Keratinocyte (primary cell): ENCODE measurements at regions not wholly inside any gene's neighbourhood (a gene's known extent, or its start where the extent isn't known, plus 50 kb on each side); places are given as distances from the start of the nearest gene placed in this dataset.

Experiments used
- DNase-seq: peaks from one replicate; pipeline ENCODE4 v3.0.0-alpha.2; 2011; ENCODE audit warnings: low read depth, missing footprints, low spot score
- FAIRE-seq: peaks from 2 replicates; lab custom pipeline; 2011; peaks lifted over from hg19 to GRCh38; lab: Jason Lieb, UNC
- H2AFZ ChIP-seq: 2 replicates; pipeline ENCODE4 v1.6.0; 2012; ENCODE audit warnings: low read length, control low read depth, inconsistent platforms; ENCODE audit not compliant: control insufficient read depth
- H3K27ac ChIP-seq: 2 replicates; pipeline ENCODE4 v1.5.1; 2011; ENCODE audit warnings: low read length; ENCODE audit not compliant: control insufficient read depth, insufficient read depth
- H3K27me3 ChIP-seq: 3 replicates; pipeline ENCODE4 v1.6.0; 2011; ENCODE audit warnings: low read length; ENCODE audit not compliant: control insufficient read depth, insufficient read depth; ENCODE audit errors: extremely low read depth
- H3K36me3 ChIP-seq, 2 experiments: 2 replicates in 1 of 2; 3 replicates in 1 of 2; pipeline ENCODE4 v1.5.1; 2011; ENCODE audit warnings: low read length in 2 of 2, mild to moderate bottlenecking in 1 of 2; ENCODE audit not compliant: control insufficient read depth in 2 of 2, insufficient read depth in 2 of 2; ENCODE audit errors: extremely low read depth in 1 of 2
- H3K4me1 ChIP-seq: 3 replicates; pipeline ENCODE4 v1.5.1; 2011; ENCODE audit warnings: low read length; ENCODE audit not compliant: control insufficient read depth, insufficient read depth; ENCODE audit errors: extremely low read depth
- H3K4me2 ChIP-seq: 3 replicates; pipeline ENCODE4 v1.6.0; 2011; ENCODE audit warnings: low read depth, low read length; ENCODE audit not compliant: control insufficient read depth, insufficient read depth; ENCODE audit errors: extremely low read depth
- H3K4me3 ChIP-seq, 3 experiments: fragments of 200-600 bp in 1 of 3; sonication (generic) in 1 of 3; 2 replicates in 2 of 3; 3 replicates in 1 of 3; pipeline ENCODE4 v1.5.1; 2011 to 2016; ENCODE audit warnings: low read length in 3 of 3, mild to moderate bottlenecking in 3 of 3, control low read depth in 2 of 3, inconsistent platforms in 1 of 3, low read depth in 1 of 3, mixed read lengths in 1 of 3, mixed run types in 1 of 3, moderate library complexity in 1 of 3; ENCODE audit not compliant: control insufficient read depth in 2 of 3, insufficient read depth in 2 of 3; ENCODE audit errors: extremely low read depth in 1 of 3
- H3K79me2 ChIP-seq: 2 replicates; pipeline ENCODE4 v1.6.0; 2012; ENCODE audit warnings: low read length; ENCODE audit not compliant: control insufficient read depth, insufficient read depth
- H3K9ac ChIP-seq: 3 replicates; pipeline ENCODE4 v1.6.0; 2011; ENCODE audit warnings: low read length; ENCODE audit not compliant: control insufficient read depth, insufficient read depth; ENCODE audit errors: extremely low read depth
- H3K9me1 ChIP-seq: 3 replicates; pipeline ENCODE4 v1.6.0; 2011; ENCODE audit warnings: low read length; ENCODE audit not compliant: control insufficient read depth, insufficient read depth; ENCODE audit errors: extremely low read depth
- H3K9me3 ChIP-seq: 2 replicates; pipeline ENCODE4 v1.5.1; 2012; ENCODE audit warnings: low read depth, low read length; ENCODE audit not compliant: control insufficient read depth
- H4K20me1 ChIP-seq: 3 replicates; pipeline ENCODE4 v1.6.0; 2011; ENCODE audit warnings: low read length; ENCODE audit not compliant: control insufficient read depth, insufficient read depth; ENCODE audit errors: extremely low read depth
- EZH2 ChIP-seq: IDR thresholded peaks from one replicate; pipeline ENCODE4 v1.6.1; 2012; ENCODE audit warnings: inconsistent platforms, mild to moderate bottlenecking, low read length, moderate library complexity
- dilution Hi-C: fragments of 300-500 bp; cut with MboI; formaldehyde crosslinking; loops from one replicate; pipeline ENCODE4 v1.7.0; 2020; ENCODE audit warnings: low sequenced_read_pairs; ENCODE audit not compliant: extremely low pct_ligation_motif_present
- TF ChIP-seq, protein P1 (sequence below), 3 experiments: IDR thresholded peaks in 1 of 3; conservative IDR thresholded peaks in 1 of 3; optimal IDR thresholded peaks in 1 of 3; 2 replicates in 2 of 3; 3 replicates in 1 of 3; pipeline versions ENCODE3 to v1.5.1; 2011; ENCODE audit warnings: low read length in 3 of 3, mild to moderate bottlenecking in 3 of 3, moderate library complexity in 2 of 3, control low read depth in 1 of 3, inconsistent platforms in 1 of 3; ENCODE audit not compliant: insufficient read depth in 2 of 3; ENCODE audit errors: extremely low read depth in 1 of 3

GRCh38 chr10:2800178-2800577, 267.2 kb upstream of the PFKP start:
- Histone ChIP-seq H3K27me3 (no peaks in the 10 kb centered on the region), H4K20me1 (no peaks in the 10 kb centered on the region), H3K27ac (no peak overlapping the region), H3K36me3 (no peaks in the 10 kb centered on the region), H3K9ac (no peak overlapping the region), H3K4me1 (no peaks in the 10 kb centered on the region), H3K79me2 (no peaks in the 10 kb centered on the region), H3K9me3 (peaks cover 6% of the 10 kb centered on the region), H3K9me1 (no peaks in the 10 kb centered on the region), H2AFZ (no peak overlapping the region), H3K4me3 (no peak overlapping the region), H3K4me2 (no peak overlapping the region)
- TF ChIP-seq, protein P1, sequence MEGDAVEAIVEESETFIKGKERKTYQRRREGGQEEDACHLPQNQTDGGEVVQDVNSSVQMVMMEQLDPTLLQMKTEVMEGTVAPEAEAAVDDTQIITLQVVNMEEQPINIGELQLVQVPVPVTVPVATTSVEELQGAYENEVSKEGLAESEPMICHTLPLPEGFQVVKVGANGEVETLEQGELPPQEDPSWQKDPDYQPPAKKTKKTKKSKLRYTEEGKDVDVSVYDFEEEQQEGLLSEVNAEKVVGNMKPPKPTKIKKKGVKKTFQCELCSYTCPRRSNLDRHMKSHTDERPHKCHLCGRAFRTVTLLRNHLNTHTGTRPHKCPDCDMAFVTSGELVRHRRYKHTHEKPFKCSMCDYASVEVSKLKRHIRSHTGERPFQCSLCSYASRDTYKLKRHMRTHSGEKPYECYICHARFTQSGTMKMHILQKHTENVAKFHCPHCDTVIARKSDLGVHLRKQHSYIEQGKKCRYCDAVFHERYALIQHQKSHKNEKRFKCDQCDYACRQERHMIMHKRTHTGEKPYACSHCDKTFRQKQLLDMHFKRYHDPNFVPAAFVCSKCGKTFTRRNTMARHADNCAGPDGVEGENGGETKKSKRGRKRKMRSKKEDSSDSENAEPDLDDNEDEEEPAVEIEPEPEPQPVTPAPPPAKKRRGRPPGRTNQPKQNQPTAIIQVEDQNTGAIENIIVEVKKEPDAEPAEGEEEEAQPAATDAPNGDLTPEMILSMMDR (optimal IDR thresholded peaks at IDR 0.05 in 1 of 3, IDR thresholded peaks at IDR 0.05 in 1 of 3, conservative IDR thresholded peaks at IDR 0.05 in 1 of 3; ENCODE audit: extremely low read depth in 1 of 3, insufficient read depth in 2 of 3, low read length in 3 of 3), result no peak
- no peak for TF ChIP-seq EZH2
- no peak for DNase-seq
- FAIRE-seq, result no peak
- dilution Hi-C loops, result no loop called here

DNA sequence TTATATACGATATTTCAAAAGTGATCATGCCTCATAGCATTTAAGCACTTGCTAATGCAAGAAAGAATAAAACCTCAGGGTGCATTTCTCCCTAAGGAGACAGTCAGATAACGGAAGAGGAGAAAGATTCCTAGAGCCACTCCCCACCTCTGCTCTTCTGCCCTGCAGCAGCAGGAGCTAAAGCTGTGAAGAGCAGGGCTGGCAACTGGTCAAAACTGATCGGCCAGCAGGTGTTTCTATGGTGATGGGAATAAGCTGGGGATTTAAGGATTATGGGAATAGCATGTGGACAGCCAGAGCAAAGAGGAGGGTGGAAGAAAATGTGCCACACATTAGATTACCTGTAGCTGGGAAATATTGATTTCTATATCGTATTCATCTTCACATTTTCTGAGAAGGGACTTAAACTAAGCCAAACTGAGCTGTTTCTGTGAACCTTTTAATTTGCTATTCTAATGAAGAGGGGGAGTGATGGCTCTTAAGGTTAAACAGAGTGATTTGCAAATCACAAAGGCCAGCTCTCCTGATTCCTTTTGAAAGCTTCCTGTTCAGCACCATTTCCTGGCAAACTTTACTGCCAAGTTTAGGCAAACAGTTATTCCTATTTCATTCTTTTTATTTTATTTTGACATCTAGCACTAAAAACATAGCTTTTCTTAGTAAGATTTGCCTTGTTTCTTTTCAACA, 268.9 kb upstream of the PFKP start:
- Histone ChIP-seq H3K79me2 (no peaks in the 10 kb centered on the region), H3K36me3 (no peaks in the 10 kb centered on the region), H2AFZ (no peak overlapping the region), H3K9me1 (no peaks in the 10 kb centered on the region), H3K4me2 (no peak overlapping the region), H3K9me3 (peaks cover 6% of the 10 kb centered on the region), H3K27me3 (no peaks in the 10 kb centered on the region), H3K9ac (no peak overlapping the region), H3K4me1 (no peaks in the 10 kb centered on the region), H3K4me3 (no peak overlapping the region), H4K20me1 (no peaks in the 10 kb centered on the region), H3K27ac (no peak overlapping the region)
- dilution Hi-C loops, result no loop called here
- FAIRE-seq (no peak), DNase-seq (no peak)
- TF ChIP-seq, protein P1 (optimal IDR thresholded peaks at IDR 0.05 in 1 of 3, IDR thresholded peaks at IDR 0.05 in 1 of 3, conservative IDR thresholded peaks at IDR 0.05 in 1 of 3; ENCODE audit: extremely low read depth in 1 of 3, insufficient read depth in 2 of 3, low read length in 3 of 3), result no peak
- TF ChIP-seq EZH2, result no peak
